ENCODE measurements at regions not wholly inside any gene's neighbourhood (a gene's known extent, or its start where the extent isn't known, plus 50 kb on each side); places are given as distances from the start of the nearest gene placed in this dataset.

GRCh38 chr14:97296176-97296575, 499.0 kb downstream of the VRK1 start:
- Histone ChIP-seq H3K4me3 (replicated peaks; ENCODE audit: insufficient read depth, low read length) (no peak overlapping the region), H3K27ac (replicated peaks) (no peak overlapping the region), H3K27me3 (ENCODE audit: insufficient read depth, poor library complexity, severe bottlenecking) (no peaks in the 10 kb centered on the region)
- no peak for TF ChIP-seq SPI1 (IDR thresholded peaks at IDR 0.05; ENCODE audit: borderline replicate concordance, low read depth)
- TF ChIP-seq, protein P1, sequence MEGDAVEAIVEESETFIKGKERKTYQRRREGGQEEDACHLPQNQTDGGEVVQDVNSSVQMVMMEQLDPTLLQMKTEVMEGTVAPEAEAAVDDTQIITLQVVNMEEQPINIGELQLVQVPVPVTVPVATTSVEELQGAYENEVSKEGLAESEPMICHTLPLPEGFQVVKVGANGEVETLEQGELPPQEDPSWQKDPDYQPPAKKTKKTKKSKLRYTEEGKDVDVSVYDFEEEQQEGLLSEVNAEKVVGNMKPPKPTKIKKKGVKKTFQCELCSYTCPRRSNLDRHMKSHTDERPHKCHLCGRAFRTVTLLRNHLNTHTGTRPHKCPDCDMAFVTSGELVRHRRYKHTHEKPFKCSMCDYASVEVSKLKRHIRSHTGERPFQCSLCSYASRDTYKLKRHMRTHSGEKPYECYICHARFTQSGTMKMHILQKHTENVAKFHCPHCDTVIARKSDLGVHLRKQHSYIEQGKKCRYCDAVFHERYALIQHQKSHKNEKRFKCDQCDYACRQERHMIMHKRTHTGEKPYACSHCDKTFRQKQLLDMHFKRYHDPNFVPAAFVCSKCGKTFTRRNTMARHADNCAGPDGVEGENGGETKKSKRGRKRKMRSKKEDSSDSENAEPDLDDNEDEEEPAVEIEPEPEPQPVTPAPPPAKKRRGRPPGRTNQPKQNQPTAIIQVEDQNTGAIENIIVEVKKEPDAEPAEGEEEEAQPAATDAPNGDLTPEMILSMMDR (IDR thresholded peaks at IDR 0.05; ENCODE audit: insufficient read depth, low read length): no peak
- DNase-seq (ENCODE audit: low read depth in 1 of 2, low spot score in 1 of 2): no peak

DNA sequence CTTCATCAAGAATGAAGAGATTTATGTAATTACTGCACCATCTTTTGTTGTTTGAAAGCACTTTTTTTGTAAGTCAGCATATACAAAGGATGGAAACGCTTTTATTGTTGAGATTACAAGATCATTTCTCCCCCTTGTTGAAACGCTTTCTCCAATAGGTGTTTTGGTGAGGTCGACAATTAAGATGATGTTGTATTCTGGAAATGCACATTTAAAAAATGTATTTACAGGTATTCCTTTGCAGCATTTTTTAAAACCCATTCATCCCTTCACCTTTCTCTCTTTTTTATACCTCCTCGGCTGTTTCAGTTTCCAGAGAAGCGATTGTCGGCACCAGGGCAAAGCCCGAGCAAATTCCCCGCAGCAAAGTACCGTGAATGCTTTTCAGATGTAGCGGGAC, 499.9 kb downstream of the VRK1 start:
- Histone ChIP-seq H3K27me3 (ENCODE audit: insufficient read depth, poor library complexity, severe bottlenecking) (no peaks in the 10 kb centered on the region), H3K27ac (replicated peaks) (no peak overlapping the region), H3K4me3 (replicated peaks; ENCODE audit: insufficient read depth, low read length) (no peak overlapping the region)
- DNase-seq (ENCODE audit: low read depth in 1 of 2, low spot score in 1 of 2): no peak
- TF ChIP-seq SPI1 (IDR thresholded peaks at IDR 0.05; ENCODE audit: borderline replicate concordance, low read depth) (no peak), REST (IDR thresholded peaks at IDR 0.05; ENCODE audit: insufficient replicate concordance, low read depth) (no peak), GABPA (IDR thresholded peaks at IDR 0.05; ENCODE audit: low read depth) (no peak), POLR2AphosphoS5 (IDR thresholded peaks at IDR 0.05; ENCODE audit: low read depth) (no peak)
- TF ChIP-seq, protein P1 (IDR thresholded peaks at IDR 0.05; ENCODE audit: insufficient read depth, low read length): no peak

DNA sequence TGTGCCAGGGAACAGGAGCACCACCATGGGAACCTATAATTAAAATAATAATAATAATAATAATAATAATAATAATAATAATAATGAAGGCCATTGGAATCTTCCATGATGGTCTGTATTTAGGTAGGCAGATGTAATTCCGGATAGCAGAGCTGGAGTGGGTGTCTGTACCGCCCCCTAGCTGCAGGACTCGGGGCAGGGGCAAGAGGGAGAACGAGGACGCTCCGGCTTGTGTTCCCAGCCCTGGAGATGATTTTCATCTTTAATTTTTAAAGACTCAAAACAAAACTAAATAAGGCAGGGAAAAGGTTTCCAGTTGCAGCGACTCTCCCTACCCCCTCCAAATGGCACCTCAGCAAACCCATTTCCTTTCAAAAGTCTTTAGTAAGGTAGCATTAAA, 501.1 kb downstream of the VRK1 start:
- Histone ChIP-seq H3K27me3 (ENCODE audit: insufficient read depth, poor library complexity, severe bottlenecking) (no peaks in the 10 kb centered on the region), H3K27ac (replicated peaks) (no peak overlapping the region), H3K4me3 (replicated peaks; ENCODE audit: insufficient read depth, low read length) (no peak overlapping the region)
- no peak for DNase-seq (ENCODE audit: low read depth in 1 of 2, low spot score in 1 of 2)
- no peak for TF ChIP-seq SPI1 (IDR thresholded peaks at IDR 0.05; ENCODE audit: borderline replicate concordance, low read depth)
- TF ChIP-seq, protein P1 (IDR thresholded peaks at IDR 0.05; ENCODE audit: insufficient read depth, low read length): no peak
- no peak for TF ChIP-seq POLR2AphosphoS5 (IDR thresholded peaks at IDR 0.05; ENCODE audit: low read depth)
- no peak for TF ChIP-seq REST (IDR thresholded peaks at IDR 0.05; ENCODE audit: insufficient replicate concordance, low read depth)
- no peak for TF ChIP-seq GABPA (IDR thresholded peaks at IDR 0.05; ENCODE audit: low read depth)

GRCh38 chr14:97298736-97299135, 501.6 kb downstream of the VRK1 start:
- TF ChIP-seq REST (IDR thresholded peaks at IDR 0.05; ENCODE audit: insufficient replicate concordance, low read depth): no peak
- TF ChIP-seq SPI1 (IDR thresholded peaks at IDR 0.05; ENCODE audit: borderline replicate concordance, low read depth): no peak
- TF ChIP-seq GABPA (IDR thresholded peaks at IDR 0.05; ENCODE audit: low read depth): no peak
- TF ChIP-seq, protein P1 (IDR thresholded peaks at IDR 0.05; ENCODE audit: insufficient read depth, low read length): no peak
- TF ChIP-seq POLR2AphosphoS5 (IDR thresholded peaks at IDR 0.05; ENCODE audit: low read depth): no peak
- no peak for DNase-seq (ENCODE audit: low read depth in 1 of 2, low spot score in 1 of 2)
- Histone ChIP-seq H3K27ac (replicated peaks) (no peak overlapping the region), H3K27me3 (ENCODE audit: insufficient read depth, poor library complexity, severe bottlenecking) (no peaks in the 10 kb centered on the region), H3K4me3 (replicated peaks; ENCODE audit: insufficient read depth, low read length) (no peak overlapping the region)
